Transverse colon (tissue), 4 donors: ENCODE measurements at regions not wholly inside any gene's neighbourhood (a gene's known extent, or its start where the extent isn't known, plus 50 kb on each side); places are given as distances from the start of the nearest gene placed in this dataset.

Source experiments
- DNase-seq: peaks from one replicate; pipeline ENCODE4 v3.0.0-alpha.2; 2019
- H3K27ac ChIP-seq, 4 donors: fragments of 200-600 bp; sonication (generic); 2 replicates each; pipeline ENCODE4 v1.5.1; 2016 to 2018; ENCODE audit warnings: inconsistent platforms in 4 of 4
- H3K27me3 ChIP-seq: fragments of 200-600 bp; sonication (generic); 2 replicates; pipeline ENCODE4 v1.5.1; 2017; ENCODE audit warnings: inconsistent platforms
- H3K36me3 ChIP-seq, 4 donors: fragments of 200-600 bp; sonication (generic); 2 replicates each; pipeline ENCODE4 v1.5.1; 2017 to 2019; ENCODE audit warnings: inconsistent platforms in 4 of 4
- H3K4me1 ChIP-seq, 4 donors: fragments of 200-600 bp; sonication (generic); 2 replicates each; pipeline ENCODE4 v1.5.1; 2017 to 2020; ENCODE audit warnings: inconsistent platforms in 4 of 4
- H3K4me3 ChIP-seq, 4 donors: fragments of 200-600 bp; sonication (generic); 1 replicate in 1 of 4; 2 replicates in 3 of 4; pipeline versions ENCODE4 v1.5.1 to v1.6.1; 2017 to 2019; ENCODE audit warnings: inconsistent platforms in 4 of 4
- H3K9me3 ChIP-seq, 2 donors: fragments of 200-600 bp; sonication (generic); 2 replicates each; pipeline ENCODE4 v1.5.1; 2017 to 2019; ENCODE audit warnings: inconsistent platforms in 2 of 2
- EP300 ChIP-seq: sonication (generic); formaldehyde crosslinking; IDR thresholded peaks from one replicate; pipeline ENCODE4 v1.6.1; 2017; ENCODE audit warnings: antibody characterized with exemption, low read depth
- POLR2A ChIP-seq: fragments of 450-650 bp; IDR thresholded peaks from one replicate; pipeline ENCODE4 v1.6.1; 2016; ENCODE audit warnings: antibody characterized with exemption, mild to moderate bottlenecking, moderate library complexity
- POLR2AphosphoS5 ChIP-seq, 3 donors: sonication (generic); formaldehyde crosslinking; IDR thresholded peaks; one replicate each; pipeline ENCODE4 v1.6.1; 2016; ENCODE audit warnings: antibody characterized with exemption in 3 of 3
- WGBS, 2 donors: methylation state at CpG; one replicate each; pipeline ENCODE4 v1.1.5; 2018; ENCODE audit warnings: low coverage in 1 of 2; 5-methylcytosine and 5-hydroxymethylcytosine counted together
- in situ Hi-C, 4 donors: fragments of 200-750 bp; cut with MboI; loops; one replicate each; pipeline versions ENCODE4 v1.15.0 to v1.15.1; 2017; ENCODE audit warnings: low sequenced_read_pairs in 3 of 4, low pct_ligation_motif_present in 1 of 4, low pct_unique_long_range_greater_than_20kb in 1 of 4
- intact Hi-C: fragments of 100-400 bp; cut with DNase I; formaldehyde crosslinking; loops from one replicate; pipeline ENCODE4 v1.15.1; 2023; ENCODE audit warnings: low total_unique reads
- TF ChIP-seq, protein P1 (sequence below), 5 experiments: fragments of 200-600 bp in 3 of 5; fragments of 450-650 bp in 2 of 5; sonication (generic) in 3 of 5; IDR thresholded peaks; 1 replicate in 2 of 5; 2 replicates in 3 of 5; pipeline ENCODE4 v1.5.1; 2016 to 2017; ENCODE audit warnings: antibody characterized with exemption in 5 of 5, inconsistent platforms in 3 of 5, mild to moderate bottlenecking in 2 of 5, moderate library complexity in 1 of 5

- no peak overlapping the region for H3K4me3 ChIP-seq
- DNase-seq: no peak
- H3K36me3 ChIP-seq: no peaks in the 10 kb centered on the region
- TF ChIP-seq, protein P1, sequence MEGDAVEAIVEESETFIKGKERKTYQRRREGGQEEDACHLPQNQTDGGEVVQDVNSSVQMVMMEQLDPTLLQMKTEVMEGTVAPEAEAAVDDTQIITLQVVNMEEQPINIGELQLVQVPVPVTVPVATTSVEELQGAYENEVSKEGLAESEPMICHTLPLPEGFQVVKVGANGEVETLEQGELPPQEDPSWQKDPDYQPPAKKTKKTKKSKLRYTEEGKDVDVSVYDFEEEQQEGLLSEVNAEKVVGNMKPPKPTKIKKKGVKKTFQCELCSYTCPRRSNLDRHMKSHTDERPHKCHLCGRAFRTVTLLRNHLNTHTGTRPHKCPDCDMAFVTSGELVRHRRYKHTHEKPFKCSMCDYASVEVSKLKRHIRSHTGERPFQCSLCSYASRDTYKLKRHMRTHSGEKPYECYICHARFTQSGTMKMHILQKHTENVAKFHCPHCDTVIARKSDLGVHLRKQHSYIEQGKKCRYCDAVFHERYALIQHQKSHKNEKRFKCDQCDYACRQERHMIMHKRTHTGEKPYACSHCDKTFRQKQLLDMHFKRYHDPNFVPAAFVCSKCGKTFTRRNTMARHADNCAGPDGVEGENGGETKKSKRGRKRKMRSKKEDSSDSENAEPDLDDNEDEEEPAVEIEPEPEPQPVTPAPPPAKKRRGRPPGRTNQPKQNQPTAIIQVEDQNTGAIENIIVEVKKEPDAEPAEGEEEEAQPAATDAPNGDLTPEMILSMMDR (IDR thresholded peaks at IDR 0.05): no peak
- TF ChIP-seq POLR2AphosphoS5 (IDR thresholded peaks at IDR 0.05) (no peak), EP300 (no peak), POLR2A (no peak)
- WGBS, 2 donors: 68 to 80% methylated on average over 4 of the region's 4 CpGs
- in situ Hi-C loops (no loop called here), intact Hi-C loops (no loop called here)
- H3K27me3 ChIP-seq: no peaks in the 10 kb centered on the region
- H3K9me3 ChIP-seq: no peaks in the 10 kb centered on the region
- H3K4me1 ChIP-seq: no peaks in the 10 kb centered on the region
- H3K27ac ChIP-seq: no peak overlapping the region
Measured at GRCh38 chr10:64523065-64523759, 1002.0 kb downstream of the REEP3 start.

DNA sequence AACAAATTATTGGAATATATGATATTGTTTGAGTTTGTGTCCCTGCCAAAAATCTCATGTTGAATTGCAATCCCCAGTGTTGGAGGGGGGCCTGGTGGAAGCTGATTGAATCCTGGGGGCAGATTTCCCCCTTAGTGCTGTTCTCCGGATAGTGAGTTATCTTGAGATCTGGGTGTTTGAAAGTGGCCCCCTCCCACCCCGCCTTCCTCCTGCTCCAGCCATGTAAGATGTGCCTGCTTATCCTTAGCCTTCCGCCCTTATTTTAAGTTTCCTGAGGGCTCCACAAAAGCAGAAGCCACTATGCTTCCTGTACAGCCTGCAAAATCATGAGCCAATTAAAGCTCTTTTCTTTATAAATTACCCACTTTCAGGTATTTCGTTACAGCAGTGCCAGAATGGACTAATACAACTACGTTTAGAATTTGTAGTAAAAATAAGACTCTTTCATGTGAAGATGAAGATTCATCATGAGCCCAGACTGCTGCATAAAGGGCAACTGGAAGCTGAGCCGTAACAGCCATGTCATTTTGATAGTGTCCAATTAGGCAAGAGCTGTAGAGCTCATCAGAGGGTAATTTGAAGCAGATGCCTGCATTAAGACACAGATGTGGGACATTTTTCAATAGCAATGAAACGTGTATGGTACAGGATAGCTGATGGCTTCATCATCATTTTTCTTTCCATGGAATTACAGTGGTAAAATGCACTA lies 1007.2 kb downstream of the REEP3 start:
- H3K4me3 ChIP-seq: no peak overlapping the region
- no peaks in the 10 kb centered on the region for H3K4me1 ChIP-seq
- no peak overlapping the region for H3K27ac ChIP-seq
- intact Hi-C loops (no loop called here), in situ Hi-C loops (no loop called here)
- no peaks in the 10 kb centered on the region for H3K9me3 ChIP-seq
- TF ChIP-seq, protein P1 (IDR thresholded peaks at IDR 0.05): no peak
- TF ChIP-seq POLR2AphosphoS5 (IDR thresholded peaks at IDR 0.05): no peak
- no peak for TF ChIP-seq EP300
- TF ChIP-seq POLR2A: no peak
- no peaks in the 10 kb centered on the region for H3K27me3 ChIP-seq
- no peaks in the 10 kb centered on the region for H3K36me3 ChIP-seq
- 71 to 76% methylated on average over 7 of the region's 7 CpGs for WGBS, 2 donors
- no peak for DNase-seq

- 66 to 71% methylated on average over 1 of the region's 1 CpG for WGBS, 2 donors
- TF ChIP-seq EP300 (no peak), POLR2AphosphoS5 (IDR thresholded peaks at IDR 0.05) (no peak), POLR2A (no peak)
- TF ChIP-seq, protein P1 (IDR thresholded peaks at IDR 0.05): no peak
- H3K4me1 ChIP-seq: no peaks in the 10 kb centered on the region
- no peaks in the 10 kb centered on the region for H3K27me3 ChIP-seq
- H3K4me3 ChIP-seq: no peak overlapping the region
- H3K27ac ChIP-seq: no peak overlapping the region
- intact Hi-C loops (no loop called here), in situ Hi-C loops (no loop called here)
- H3K9me3 ChIP-seq: no peaks in the 10 kb centered on the region
- H3K36me3 ChIP-seq: no peaks in the 10 kb centered on the region
- no peak for DNase-seq
Measured at GRCh38 chr10:64529003-64529350, 1007.8 kb downstream of the REEP3 start.

GRCh38 chr10:64534616-64535015 lies 1013.4 kb downstream of the REEP3 start:
- H3K36me3 ChIP-seq: no peaks in the 10 kb centered on the region
- 84% methylated on average over 2 of the region's 2 CpGs for WGBS, 2 donors
- no peak overlapping the region for H3K4me3 ChIP-seq
- H3K27ac ChIP-seq: no peak overlapping the region
- no peak for TF ChIP-seq EP300
- no peak for TF ChIP-seq POLR2A
- TF ChIP-seq, protein P1 (IDR thresholded peaks at IDR 0.05): no peak
- TF ChIP-seq POLR2AphosphoS5 (IDR thresholded peaks at IDR 0.05): no peak
- no peaks in the 10 kb centered on the region for H3K9me3 ChIP-seq
- H3K27me3 ChIP-seq: no peaks in the 10 kb centered on the region
- in situ Hi-C loops (no loop called here), intact Hi-C loops (no loop called here)
- H3K4me1 ChIP-seq: no peaks in the 10 kb centered on the region
- DNase-seq: no peak
